Right atrium auricular region (tissue), 2 donors: ENCODE measurements at regions not wholly inside any gene's neighbourhood (a gene's known extent, or its start where the extent isn't known, plus 50 kb on each side); places are given as distances from the start of the nearest gene placed in this dataset.

Source experiments
- DNase-seq: peaks from one replicate; pipeline ENCODE4 v3.0.0-alpha.2; 2019; ENCODE audit warnings: low spot score
- H3K27ac ChIP-seq, 2 donors: fragments of 200-600 bp; sonication (generic); 1 replicate in 1 of 2; 2 replicates in 1 of 2; pipeline ENCODE4 v1.5.1; 2016 to 2019
- H3K27me3 ChIP-seq, 2 donors: fragments of 200-600 bp; sonication (generic); one replicate each; pipeline versions ENCODE4 v1.5.1 to v1.6.0; 2017 to 2019
- H3K36me3 ChIP-seq: fragments of 200-600 bp; sonication (generic); one replicate; pipeline ENCODE4 v1.5.1; 2016
- H3K4me1 ChIP-seq, 2 donors: fragments of 200-600 bp; sonication (generic); one replicate each; pipeline versions ENCODE4 v1.5.1 to v1.6.0; 2017 to 2019
- H3K4me3 ChIP-seq, 2 donors: fragments of 200-600 bp; sonication (generic); 1 replicate in 1 of 2; 2 replicates in 1 of 2; pipeline ENCODE4 v1.5.1; 2017 to 2019; ENCODE audit warnings: mild to moderate bottlenecking in 1 of 2, moderate library complexity in 1 of 2
- H3K9me3 ChIP-seq, 2 donors: fragments of 200-600 bp; sonication (generic); one replicate each; pipeline ENCODE4 v1.5.1; 2019
- TF ChIP-seq, protein P1 (sequence below), 2 donors: fragments of 200-600 bp; sonication (generic); IDR thresholded peaks; one replicate each; pipeline ENCODE4 v1.5.1; 2019; ENCODE audit warnings: antibody characterized with exemption in 2 of 2

DNA sequence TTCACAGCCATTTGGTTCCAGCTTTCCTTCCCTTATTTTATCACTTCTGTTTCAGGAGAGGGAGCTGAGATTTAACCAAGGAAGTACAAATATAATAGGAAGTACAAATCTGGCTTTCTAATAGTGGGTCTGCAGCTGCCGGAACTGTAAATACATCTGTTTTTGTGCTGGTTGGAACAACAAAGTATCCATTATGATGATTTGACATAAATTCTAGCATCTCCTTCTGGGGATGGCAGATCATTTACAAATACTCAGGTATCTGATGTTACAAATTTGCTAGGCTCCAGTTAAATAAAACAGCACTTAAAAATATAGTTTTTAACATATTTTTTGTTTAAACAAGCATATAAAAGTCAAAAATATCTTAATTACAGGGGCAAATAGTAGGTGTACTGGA, 131.3 kb upstream of the SMIM21 start:
- no peaks in the 10 kb centered on the region for H3K4me1 ChIP-seq
- no peak for DNase-seq
- no peaks in the 10 kb centered on the region for H3K9me3 ChIP-seq
- no peaks in the 10 kb centered on the region for H3K27me3 ChIP-seq
- no peak overlapping the region for H3K4me3 ChIP-seq
- no peak overlapping the region for H3K27ac ChIP-seq
- no peaks in the 10 kb centered on the region for H3K36me3 ChIP-seq
- TF ChIP-seq, protein P1, sequence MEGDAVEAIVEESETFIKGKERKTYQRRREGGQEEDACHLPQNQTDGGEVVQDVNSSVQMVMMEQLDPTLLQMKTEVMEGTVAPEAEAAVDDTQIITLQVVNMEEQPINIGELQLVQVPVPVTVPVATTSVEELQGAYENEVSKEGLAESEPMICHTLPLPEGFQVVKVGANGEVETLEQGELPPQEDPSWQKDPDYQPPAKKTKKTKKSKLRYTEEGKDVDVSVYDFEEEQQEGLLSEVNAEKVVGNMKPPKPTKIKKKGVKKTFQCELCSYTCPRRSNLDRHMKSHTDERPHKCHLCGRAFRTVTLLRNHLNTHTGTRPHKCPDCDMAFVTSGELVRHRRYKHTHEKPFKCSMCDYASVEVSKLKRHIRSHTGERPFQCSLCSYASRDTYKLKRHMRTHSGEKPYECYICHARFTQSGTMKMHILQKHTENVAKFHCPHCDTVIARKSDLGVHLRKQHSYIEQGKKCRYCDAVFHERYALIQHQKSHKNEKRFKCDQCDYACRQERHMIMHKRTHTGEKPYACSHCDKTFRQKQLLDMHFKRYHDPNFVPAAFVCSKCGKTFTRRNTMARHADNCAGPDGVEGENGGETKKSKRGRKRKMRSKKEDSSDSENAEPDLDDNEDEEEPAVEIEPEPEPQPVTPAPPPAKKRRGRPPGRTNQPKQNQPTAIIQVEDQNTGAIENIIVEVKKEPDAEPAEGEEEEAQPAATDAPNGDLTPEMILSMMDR (IDR thresholded peaks at IDR 0.05) = no peak

DNA sequence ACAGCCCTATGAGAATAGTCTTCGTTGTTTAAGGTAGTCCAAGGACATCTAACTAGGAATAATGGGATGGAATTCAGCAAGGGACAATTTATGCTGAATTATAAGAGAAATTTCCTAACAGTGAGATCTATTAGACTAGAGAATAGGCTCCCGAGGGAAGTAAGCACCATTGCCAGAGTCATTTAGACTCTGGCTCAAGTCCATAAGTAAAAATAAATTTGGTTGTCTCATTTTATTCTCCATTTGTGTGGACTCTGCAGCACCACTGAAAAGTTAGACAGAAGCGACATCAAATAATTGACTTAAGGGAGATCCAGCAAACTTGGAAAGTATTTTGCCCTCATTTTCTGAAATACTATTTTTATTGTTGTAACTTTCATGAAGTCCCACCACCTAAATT, 129.3 kb upstream of the SMIM21 start:
- TF ChIP-seq, protein P1 (IDR thresholded peaks at IDR 0.05) = no peak
- DNase-seq = no peak
- Histone ChIP-seq H3K9me3 (no peaks in the 10 kb centered on the region), H3K36me3 (no peaks in the 10 kb centered on the region), H3K4me1 (no peaks in the 10 kb centered on the region), H3K27ac (no peak overlapping the region), H3K4me3 (no peak overlapping the region), H3K27me3 (no peaks in the 10 kb centered on the region)

DNA sequence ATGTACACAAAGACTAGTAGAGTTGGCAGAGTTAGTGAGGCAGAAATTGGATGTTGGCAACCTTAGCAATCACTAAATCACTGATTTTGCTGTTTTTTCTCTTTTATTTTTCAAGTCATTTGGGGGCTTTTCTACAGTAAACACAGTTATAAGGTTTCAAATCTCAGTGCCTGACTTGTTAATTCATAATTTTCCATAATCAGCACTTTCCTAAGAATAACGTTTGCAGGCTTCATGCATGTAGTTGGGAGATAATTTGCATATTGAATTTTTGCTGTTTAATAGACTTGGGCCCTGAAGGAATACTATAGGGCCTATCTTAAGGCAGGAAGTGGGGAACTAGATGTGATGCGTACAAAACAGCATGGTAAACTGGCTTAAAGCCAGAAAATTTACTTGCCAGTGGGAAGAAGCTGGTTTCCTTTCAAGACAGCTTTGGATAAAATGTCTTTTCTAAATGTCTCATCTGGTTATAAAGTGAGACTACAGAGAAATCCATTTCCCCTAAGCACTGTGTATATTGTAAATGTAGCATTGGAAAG, 127.2 kb upstream of the SMIM21 start:
- H3K4me3 ChIP-seq = no peak overlapping the region
- H3K36me3 ChIP-seq = no peaks in the 10 kb centered on the region
- no peak overlapping the region for H3K27ac ChIP-seq
- no peaks in the 10 kb centered on the region for H3K9me3 ChIP-seq
- no peaks in the 10 kb centered on the region for H3K4me1 ChIP-seq
- no peak for DNase-seq
- no peaks in the 10 kb centered on the region for H3K27me3 ChIP-seq
- TF ChIP-seq, protein P1 (IDR thresholded peaks at IDR 0.05) = no peak

DNA sequence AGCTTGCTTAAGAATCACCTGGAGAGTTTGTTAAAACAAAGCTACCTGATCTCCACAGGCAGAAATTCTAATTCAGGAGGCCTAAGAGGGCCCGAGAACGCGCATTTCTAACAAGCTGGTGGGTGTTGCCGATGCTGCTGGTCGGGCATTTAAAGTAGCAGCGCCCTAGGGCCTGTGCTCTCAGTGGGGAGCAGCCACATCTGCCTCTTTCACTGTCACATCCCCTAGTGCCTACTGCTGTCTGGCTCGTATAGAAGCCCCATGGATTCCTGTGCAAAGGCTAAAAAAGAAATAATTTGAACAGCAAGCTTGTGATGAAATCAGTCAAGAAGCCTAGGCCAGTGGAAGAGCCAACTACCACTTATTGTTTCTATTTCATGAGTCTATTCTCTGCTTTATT, 126.7 kb upstream of the SMIM21 start:
- Histone ChIP-seq H3K4me1 (no peaks in the 10 kb centered on the region), H3K4me3 (no peak overlapping the region), H3K27ac (no peak overlapping the region), H3K27me3 (no peaks in the 10 kb centered on the region), H3K36me3 (no peaks in the 10 kb centered on the region), H3K9me3 (no peaks in the 10 kb centered on the region)
- TF ChIP-seq, protein P1 (IDR thresholded peaks at IDR 0.05) = no peak
- no peak for DNase-seq

DNA sequence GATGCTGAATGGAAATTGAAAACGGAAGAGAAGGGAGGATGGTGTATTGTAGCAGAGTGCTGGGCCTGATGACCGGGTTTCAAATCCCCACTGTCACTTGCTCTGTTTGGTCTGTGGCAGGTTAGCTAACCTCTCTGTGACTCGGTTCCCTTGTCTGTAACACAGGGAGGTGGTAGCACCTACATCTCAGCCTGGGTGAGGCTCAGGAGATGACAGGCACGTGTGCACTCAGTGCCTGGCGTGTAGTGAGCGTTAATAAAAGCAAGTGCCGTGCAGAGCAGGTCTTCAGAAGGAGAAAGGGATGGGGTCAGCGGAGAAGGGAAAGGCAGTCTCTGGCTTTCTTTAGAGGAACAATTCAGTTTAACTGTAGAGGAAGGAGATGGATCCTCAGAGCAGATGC, 125.5 kb upstream of the SMIM21 start:
- H3K27me3 ChIP-seq = no peaks in the 10 kb centered on the region
- TF ChIP-seq, protein P1 (IDR thresholded peaks at IDR 0.05) = no peak
- no peaks in the 10 kb centered on the region for H3K9me3 ChIP-seq
- no peak overlapping the region for H3K4me3 ChIP-seq
- no peaks in the 10 kb centered on the region for H3K4me1 ChIP-seq
- no peak for DNase-seq
- H3K36me3 ChIP-seq = no peaks in the 10 kb centered on the region
- no peak overlapping the region for H3K27ac ChIP-seq

DNA sequence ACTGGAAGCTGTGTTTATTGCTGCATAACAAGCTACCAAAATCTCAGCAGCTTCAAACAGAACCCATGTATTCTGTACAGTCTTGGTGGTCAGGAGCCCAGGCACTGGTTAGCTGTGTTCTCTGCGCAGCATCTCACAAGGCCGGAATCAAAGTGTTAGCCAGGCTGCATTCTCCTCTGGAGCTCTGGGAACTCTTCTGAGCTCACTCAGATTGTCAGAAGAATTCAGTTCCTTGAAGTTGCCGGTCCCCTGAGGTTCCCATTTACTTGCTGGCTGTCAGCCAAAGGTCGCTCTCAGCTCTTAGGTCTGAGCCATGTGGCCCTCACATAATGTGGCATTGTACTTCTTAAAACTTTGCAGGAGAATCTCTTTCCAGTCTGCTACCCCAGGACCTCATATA, 123.6 kb upstream of the SMIM21 start:
- no peaks in the 10 kb centered on the region for H3K36me3 ChIP-seq
- no peak for DNase-seq

More for the DNA sequence above, 123.6 kb upstream of the SMIM21 start:
- Histone ChIP-seq H3K27me3 (no peaks in the 10 kb centered on the region), H3K4me1 (no peaks in the 10 kb centered on the region), H3K4me3 (no peak overlapping the region), H3K9me3 (no peaks in the 10 kb centered on the region), H3K27ac (no peak overlapping the region)
- TF ChIP-seq, protein P1 (IDR thresholded peaks at IDR 0.05) = no peak
